GM23338 (cell line): ENCODE measurements at regions not wholly inside any gene's neighbourhood (a gene's known extent, or its start where the extent isn't known, plus 50 kb on each side); places are given as distances from the start of the nearest gene placed in this dataset.

ENCODE experiments used
- CREB1 ChIP-seq: fragments of 250-450 bp; sonication (Bioruptor Pico); IDR thresholded peaks from 2 replicates; pipeline ENCODE4 v1.5.0; 2020; ENCODE audit warnings: low read depth, mild to moderate bottlenecking, moderate library complexity
- CTCF ChIP-seq, 2 experiments: fragments of 200-600 bp in 1 of 2; sonication (generic) in 1 of 2; conservative IDR thresholded peaks; 2 replicates each; pipeline versions ENCODE4 v1.5.1 to v1.6.1; 2016 to 2017; ENCODE audit warnings: antibody characterized with exemption in 2 of 2, low read depth in 2 of 2, mild to moderate bottlenecking in 2 of 2, moderate library complexity in 1 of 2
- ETS1 ChIP-seq: IDR thresholded peaks from 2 replicates; pipeline ENCODE4 v1.6.1; 2016; ENCODE audit warnings: antibody characterized with exemption
- EZH2 ChIP-seq: fragments of 200-600 bp; sonication (generic); IDR thresholded peaks from one replicate; pipeline ENCODE4 v1.8.0; 2017; ENCODE audit warnings: antibody characterized with exemption, mild to moderate bottlenecking, low read depth; ENCODE audit not compliant: unreplicated experiment
- EZH2phosphoT487 ChIP-seq: fragments of 200-600 bp; sonication (generic); IDR thresholded peaks from one replicate; pipeline ENCODE4 v1.8.1; 2018; ENCODE audit warnings: antibody characterized with exemption; ENCODE audit not compliant: unreplicated experiment
- JUNB ChIP-seq: IDR thresholded peaks from one replicate; pipeline ENCODE4 v1.6.1; 2016; ENCODE audit warnings: antibody characterized with exemption; ENCODE audit not compliant: unreplicated experiment
- NANOG ChIP-seq: IDR thresholded peaks from 2 replicates; pipeline ENCODE4 v1.6.1; 2016; ENCODE audit warnings: antibody characterized with exemption, borderline replicate concordance
- POLR2AphosphoS5 ChIP-seq: IDR thresholded peaks from 2 replicates; pipeline ENCODE4 v1.6.1; 2016; ENCODE audit warnings: antibody characterized with exemption, low read depth
- REST ChIP-seq: IDR thresholded peaks from one replicate; pipeline ENCODE4 v1.6.1; 2018; ENCODE audit warnings: antibody characterized with exemption; ENCODE audit not compliant: unreplicated experiment
- STAT1 ChIP-seq: IDR thresholded peaks from one replicate; pipeline ENCODE4 v1.6.1; 2016; ENCODE audit warnings: antibody characterized with exemption; ENCODE audit not compliant: unreplicated experiment
- ZNF114 ChIP-seq: fragments of 250-450 bp; sonication (Bioruptor Pico); IDR thresholded peaks from 2 replicates; pipeline ENCODE4 v1.5.0; 2020; ENCODE audit warnings: mild to moderate bottlenecking, moderate library complexity
- ZNF331 ChIP-seq: fragments of 250-450 bp; sonication (Bioruptor Pico); IDR thresholded peaks from 2 replicates; pipeline ENCODE4 v1.5.0; 2020; ENCODE audit warnings: low read depth, mild to moderate bottlenecking, moderate library complexity
- ZNF462 ChIP-seq: fragments of 250-450 bp; sonication (Bioruptor Pico); IDR thresholded peaks from 2 replicates; pipeline ENCODE4 v1.5.0; 2020; ENCODE audit warnings: mild to moderate bottlenecking, moderate library complexity

- TF ChIP-seq CTCF (conservative IDR thresholded peaks at IDR 0.05; ENCODE audit: low read depth in 2 of 2) (no peak), REST (no peak), POLR2AphosphoS5 (no peak), EZH2 (no peak), CREB1 (CRISPR knock-in tag) (no peak), JUNB (no peak), EZH2phosphoT487 (no peak), ZNF114 (CRISPR knock-in tag) (no peak), STAT1 (no peak), NANOG (no peak), ZNF462 (CRISPR knock-in tag) (no peak), ETS1 (no peak), ZNF331 (CRISPR knock-in tag) (no peak)
These were observed 259.7 kb downstream of the CDCA7 start for GRCh38 chr2:173614265-173614930.
